SKM-1 treated with dmso at 0.1 percent for 144 hours (cell line): ENCODE measurements at regions not wholly inside any gene's neighbourhood (a gene's known extent, or its start where the extent isn't known, plus 50 kb on each side); places are given as distances from the start of the nearest gene placed in this dataset.
A peak's percentile ranks its signal among the peaks of the same experiment; 100 is the strongest.

ENCODE experiments used
- DNase-seq: peaks from one replicate; lab custom pipeline; 2025; ENCODE audit not compliant: unreplicated experiment; lab: John Stamatoyannopoulos, UW

GRCh38 chr4:57287687-57288604 is 177.8 kb upstream of the IGFBP7 start:
- DNase-seq, result no peak

DNA sequence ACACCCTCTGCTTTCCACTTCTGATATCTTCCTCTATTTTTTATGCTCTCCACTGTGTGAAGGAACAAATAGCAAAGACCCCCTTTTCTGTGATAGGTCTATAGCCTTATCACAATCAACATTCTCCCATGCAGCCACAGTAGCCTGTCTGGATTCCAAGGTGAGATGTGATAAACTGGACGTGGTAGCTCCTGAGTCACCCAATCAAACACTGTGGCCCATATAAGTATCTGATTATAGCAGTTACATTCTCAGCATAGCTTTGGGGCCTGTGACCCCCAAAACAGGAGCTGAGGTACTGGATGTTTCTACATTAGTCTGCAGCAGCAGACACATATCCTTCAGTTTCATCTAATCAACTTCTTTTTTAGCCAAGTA is 172.7 kb upstream of the IGFBP7 start:
- no peak for DNase-seq

- DNase-seq, result no peak
These were observed 170.3 kb upstream of the IGFBP7 start for GRCh38 chr4:57280481-57280880.

DNA sequence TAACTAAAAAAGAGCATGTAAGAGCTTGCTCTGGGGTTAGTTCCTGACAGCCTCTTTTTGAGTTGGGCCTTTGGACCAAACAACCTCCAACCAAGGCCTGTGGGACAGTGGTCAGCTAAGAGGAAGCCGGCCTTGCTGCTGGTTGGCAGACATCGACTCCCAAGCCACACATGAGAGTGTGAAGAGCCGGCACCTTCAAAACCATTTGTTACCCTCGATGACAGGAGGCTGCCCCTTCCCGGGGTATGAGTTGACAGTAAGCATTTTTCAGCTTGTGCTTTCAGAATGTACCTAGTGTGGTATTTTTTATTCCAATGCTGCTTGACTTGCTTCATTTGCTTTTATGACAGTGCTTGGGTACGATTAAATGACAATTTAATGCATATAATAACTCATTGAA is 168.6 kb upstream of the IGFBP7 start:
- no peak for DNase-seq

DNA sequence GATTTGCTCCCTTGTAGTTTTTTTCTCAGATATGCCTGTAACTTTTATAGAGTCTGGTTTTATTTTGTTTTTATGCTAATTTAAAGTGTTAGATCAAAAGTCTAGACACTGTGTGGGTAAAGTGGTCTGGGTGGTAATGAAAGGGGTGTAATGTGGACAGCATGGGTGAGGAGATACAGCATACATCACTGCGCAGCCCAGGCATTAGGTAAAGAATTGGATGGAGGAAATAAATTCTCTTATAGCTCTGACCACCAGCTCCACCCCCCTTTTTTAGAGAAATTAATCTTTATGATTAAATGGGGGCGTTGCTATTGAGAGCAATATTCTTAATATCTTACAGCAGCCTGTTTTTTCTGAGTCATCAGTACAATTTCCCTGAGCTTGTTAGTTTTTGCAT is 163.9 kb upstream of the IGFBP7 start:
- DNase-seq, result no peak

DNA sequence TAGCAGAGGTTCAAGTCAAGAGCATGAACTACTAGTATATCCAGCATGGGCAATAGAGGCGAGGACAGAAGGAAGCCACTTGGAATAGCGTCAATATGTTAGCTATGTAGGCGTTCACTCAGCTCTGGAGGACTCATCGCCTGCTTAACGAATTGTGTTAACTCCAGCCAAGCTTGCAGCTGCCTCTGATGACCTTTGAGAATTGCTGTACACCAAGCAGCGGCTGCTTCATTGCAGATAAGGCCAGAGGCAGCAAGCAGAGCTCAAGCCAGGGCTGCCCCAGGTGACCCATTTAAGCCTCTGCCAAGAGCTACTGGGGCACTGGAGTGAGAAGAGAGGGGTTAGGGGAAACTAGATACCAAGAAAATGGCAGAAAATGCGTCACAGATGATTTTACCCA is 160.2 kb upstream of the IGFBP7 start:
- no peak for DNase-seq

- no peak for DNase-seq
These were observed 155.8 kb upstream of the IGFBP7 start for GRCh38 chr4:57265831-57266582.

DNA sequence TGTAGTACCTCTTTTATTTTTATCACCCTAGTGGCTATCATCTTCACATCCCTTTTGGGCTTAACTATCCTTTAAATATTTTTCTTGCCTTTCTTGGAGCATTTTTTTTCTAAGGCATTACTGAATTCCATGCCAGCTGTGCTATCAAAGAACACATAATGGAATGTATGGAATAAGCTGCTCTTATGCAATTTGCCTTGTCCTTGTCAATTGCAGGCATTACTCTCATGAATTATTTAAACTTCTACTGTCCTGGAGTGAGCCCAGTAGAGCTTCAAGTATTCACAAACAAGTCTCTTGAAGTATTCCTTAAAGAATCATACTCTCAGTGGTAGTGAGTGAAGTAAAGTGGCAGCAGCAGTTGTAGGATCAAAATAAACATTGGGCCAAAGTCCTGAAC is 144.6 kb upstream of the IGFBP7 start:
- no peak for DNase-seq

- no peak for DNase-seq
These were observed 138.9 kb upstream of the IGFBP7 start for GRCh38 chr4:57249083-57249482.

DNA sequence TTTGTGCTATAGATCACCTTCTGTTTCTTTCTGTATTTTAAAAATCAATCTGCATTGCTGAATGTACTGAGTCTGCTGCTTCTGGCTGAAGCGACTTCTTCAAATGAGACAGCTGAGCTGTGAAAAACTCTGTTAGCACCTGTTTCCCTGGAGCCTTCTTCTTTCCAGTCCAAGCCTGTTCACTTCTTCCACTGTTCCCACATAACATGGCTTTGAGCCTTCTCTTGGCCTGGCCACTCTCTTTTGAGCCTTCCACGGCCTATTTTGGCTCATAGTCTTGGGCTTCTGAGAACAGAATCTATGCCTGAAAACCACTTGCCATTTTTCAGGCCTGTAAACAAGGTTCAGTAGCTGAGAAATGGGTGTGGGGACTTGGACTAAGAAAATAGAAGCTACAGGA is 132.9 kb upstream of the IGFBP7 start:
- no peak for DNase-seq

DNA sequence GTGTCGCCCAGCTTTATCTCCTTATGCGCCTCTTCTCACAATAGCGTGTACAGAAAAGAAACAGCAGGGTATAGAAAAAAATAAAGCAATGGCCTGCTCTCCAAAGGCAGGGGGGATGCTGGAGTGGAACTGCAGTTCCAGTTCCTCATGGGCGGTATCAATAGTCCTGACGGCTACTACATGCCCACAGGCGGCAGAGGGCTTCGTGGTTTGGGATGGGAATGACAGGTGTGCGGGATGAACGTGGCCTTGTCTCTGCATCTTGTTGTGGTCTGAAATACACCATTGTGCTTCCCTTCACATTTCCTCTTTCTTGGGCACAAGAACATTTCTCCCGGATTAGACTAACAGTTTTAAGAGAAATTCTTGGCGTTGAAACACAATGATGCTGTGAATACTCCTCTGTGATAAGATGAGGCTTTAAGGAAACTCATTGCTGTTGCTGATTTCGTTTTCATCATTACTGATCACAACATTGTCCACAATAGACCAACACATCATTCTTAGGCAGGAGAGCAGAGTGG is 124.1 kb upstream of the IGFBP7 start:
- DNase-seq, result no peak

GRCh38 chr4:57233386-57233785 is 123.2 kb upstream of the IGFBP7 start:
- no peak for DNase-seq

- DNase-seq, result no peak
These were observed 121.6 kb upstream of the IGFBP7 start for GRCh38 chr4:57231781-57232180.

- no peak for DNase-seq
These were observed 110.5 kb upstream of the IGFBP7 start for GRCh38 chr4:57220734-57221133.

DNA sequence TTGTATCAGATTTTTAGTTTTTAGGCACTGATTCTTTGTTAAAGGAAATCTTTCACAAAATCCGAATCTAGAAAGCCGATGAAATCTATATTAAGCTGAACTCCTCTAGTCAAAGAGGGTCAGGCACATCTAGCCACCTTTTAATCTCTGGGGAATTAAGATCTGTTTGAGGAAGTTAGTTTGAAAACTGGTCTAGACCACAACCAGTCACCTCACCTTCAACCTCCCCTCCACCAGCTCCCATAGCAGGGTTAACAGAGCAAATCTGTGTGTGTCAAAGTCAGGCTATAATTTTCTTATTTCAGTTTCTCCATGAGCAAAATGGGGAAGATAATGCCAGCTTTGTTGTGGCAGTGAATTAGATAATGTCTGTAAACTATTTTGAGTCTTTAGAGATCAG is 110.0 kb upstream of the IGFBP7 start:
- no peak for DNase-seq

GRCh38 chr4:57219431-57219830 is 109.2 kb upstream of the IGFBP7 start:
- DNase-seq, result no peak

GRCh38 chr4:57214654-57215411 is 104.6 kb upstream of the IGFBP7 start:
- peak; percentile 34 for DNase-seq

DNA sequence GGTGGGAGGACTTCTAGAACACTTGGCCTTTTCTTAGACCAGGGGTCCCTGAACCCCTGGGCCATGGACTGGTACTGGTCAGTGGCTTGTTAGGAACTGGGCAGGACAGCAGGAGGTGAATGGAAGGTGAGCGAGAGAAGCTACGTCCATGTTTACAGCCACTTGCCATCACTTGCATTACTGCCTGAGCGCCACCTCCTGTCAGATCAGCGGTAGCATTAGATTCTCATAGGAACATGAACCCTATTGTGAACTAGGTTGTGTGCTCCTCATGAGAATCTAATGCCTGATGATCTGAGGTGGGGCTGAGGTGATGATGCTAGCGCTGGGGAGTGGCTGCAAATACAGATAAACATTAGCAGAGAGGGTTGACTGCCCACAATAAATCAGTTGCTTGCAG is 100.9 kb upstream of the IGFBP7 start:
- DNase-seq, result no peak

GRCh38 chr4:57206172-57206571 is 96.0 kb upstream of the IGFBP7 start:
- no peak for DNase-seq

DNA sequence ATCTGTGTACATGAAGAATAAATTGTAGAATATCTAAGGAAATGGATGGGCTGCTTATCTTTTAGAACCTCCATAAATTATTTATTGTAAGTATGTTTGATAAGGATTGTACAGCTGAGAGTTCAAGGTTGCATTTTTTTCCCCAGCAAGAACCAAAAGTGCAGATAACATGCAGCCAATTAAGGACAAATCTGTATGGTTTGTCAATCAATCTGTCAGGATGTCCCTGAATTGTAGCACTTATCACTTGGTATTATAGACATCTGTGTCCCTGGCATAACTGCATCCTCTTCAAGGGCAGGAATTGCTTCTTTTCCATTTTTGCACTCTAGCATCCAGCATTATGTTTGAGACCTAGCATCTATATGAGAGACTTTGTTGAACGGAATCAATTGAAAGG is 95.4 kb upstream of the IGFBP7 start:
- no peak for DNase-seq

DNA sequence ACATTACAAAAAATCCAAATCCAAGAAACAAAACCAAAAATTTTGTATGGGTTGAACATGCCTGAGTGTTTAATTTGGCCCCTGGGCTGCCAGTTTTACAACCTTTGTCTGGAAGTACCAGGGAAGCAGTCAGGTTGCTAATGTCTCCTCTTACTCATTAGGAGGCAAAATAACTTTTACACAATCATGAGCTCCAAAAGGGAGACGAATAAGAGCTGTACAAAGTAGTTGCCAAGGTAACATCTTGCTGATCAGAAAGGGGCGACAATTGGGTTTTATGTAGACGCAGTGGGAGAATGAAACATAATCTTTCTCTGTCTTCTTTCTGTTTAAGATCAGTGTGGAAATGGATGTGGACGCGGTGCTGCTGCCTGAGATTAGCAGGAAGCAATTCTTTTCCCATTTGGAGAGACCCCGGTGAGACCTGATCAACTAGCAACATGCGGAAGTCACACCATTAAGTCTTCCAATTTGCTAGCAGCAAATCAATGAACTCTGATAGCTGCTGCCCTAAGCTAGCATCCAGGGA is 90.7 kb upstream of the IGFBP7 start:
- DNase-seq, result no peak
